GM12864 (cell line): ENCODE measurements at regions not wholly inside any gene's neighbourhood (a gene's known extent, or its start where the extent isn't known, plus 50 kb on each side); places are given as distances from the start of the nearest gene placed in this dataset.

Experiments used
- DNase-seq: peaks from one replicate; pipeline ENCODE4 v3.0.0-alpha.2; 2011; ENCODE audit warnings: low read depth
- H3K4me3 ChIP-seq: 2 replicates; pipeline ENCODE4 v1.5.1; 2011; ENCODE audit warnings: mild to moderate bottlenecking, low read depth, low read length, control low read depth
- CTCF ChIP-seq: IDR thresholded peaks from 2 replicates; pipeline ENCODE4 v1.5.1; 2011; ENCODE audit warnings: low read depth, mild to moderate bottlenecking, moderate library complexity, low read length, control low read depth, inconsistent platforms; ENCODE audit errors: missing control alignments

DNA sequence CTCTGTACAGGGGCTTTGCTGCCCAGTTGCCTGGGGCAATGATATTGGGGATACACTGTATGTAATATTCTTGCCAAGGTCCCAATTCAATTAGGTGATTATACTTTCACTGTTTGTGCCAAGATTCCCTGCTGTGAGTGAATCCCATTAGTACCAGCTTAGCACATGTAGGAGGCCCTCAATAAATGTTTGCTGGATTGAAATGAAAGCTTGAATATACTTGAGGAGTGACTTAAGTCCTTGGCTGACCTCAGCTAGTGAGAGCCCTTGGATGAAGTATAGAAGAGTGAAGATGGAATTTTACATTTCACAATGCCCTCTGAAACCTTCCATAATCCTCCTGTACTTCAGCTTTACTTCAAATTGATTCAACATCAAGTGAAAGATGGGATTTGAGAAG lies 102.9 kb downstream of the GATA6 start:
- no peak for TF ChIP-seq CTCF
- H3K4me3 ChIP-seq = no peak overlapping the region
- DNase-seq = no peak

DNA sequence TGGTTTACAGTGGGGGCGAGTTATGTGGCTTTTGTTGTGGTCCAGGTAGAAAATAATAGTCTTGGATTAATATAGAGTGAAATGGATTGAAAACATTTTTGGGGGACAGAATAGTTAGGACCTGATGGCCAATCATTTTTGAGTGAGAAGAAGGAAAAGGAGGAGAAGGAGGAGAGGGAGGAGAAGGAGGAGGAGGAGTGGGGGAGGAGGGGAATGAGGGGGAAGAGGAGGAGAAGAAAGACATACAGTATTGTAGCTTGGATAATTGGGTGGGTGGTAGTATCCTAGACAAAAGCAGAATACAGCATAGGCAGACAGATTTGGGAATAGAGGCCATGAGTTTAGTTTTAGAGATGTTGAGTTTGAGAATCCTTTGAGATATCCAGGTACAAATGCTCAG lies 101.6 kb downstream of the GATA6 start:
- DNase-seq = no peak
- TF ChIP-seq CTCF = no peak
- H3K4me3 ChIP-seq = no peak overlapping the region

DNA sequence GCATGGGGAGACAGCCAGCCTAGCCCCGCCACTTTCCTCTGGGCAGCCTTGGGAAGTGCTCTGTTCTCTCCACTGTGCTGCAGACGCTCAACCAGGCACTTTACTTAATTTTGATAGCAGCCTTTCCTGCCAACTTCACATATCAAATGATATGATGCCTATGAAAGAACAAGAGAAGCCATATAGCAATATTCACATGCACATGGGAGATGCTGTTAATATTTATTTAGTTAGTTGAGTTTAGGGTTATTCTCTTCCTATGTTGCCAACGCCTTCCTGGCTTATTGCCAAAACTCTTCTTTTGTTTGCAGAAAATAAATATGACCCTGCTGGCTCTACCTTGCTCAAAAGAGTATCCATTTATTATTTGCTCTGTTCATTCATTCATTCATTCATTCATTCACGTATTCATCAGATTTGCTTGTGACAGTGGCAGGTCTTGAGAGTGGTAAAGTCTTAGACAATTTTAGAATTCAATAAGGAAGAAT lies 99.3 kb downstream of the GATA6 start:
- no peak overlapping the region for H3K4me3 ChIP-seq
- no peak for TF ChIP-seq CTCF
- no peak for DNase-seq

GRCh38 chr18:22267697-22268096 lies 98.3 kb downstream of the GATA6 start:
- no peak for TF ChIP-seq CTCF
- H3K4me3 ChIP-seq = no peak overlapping the region
- DNase-seq = no peak

DNA sequence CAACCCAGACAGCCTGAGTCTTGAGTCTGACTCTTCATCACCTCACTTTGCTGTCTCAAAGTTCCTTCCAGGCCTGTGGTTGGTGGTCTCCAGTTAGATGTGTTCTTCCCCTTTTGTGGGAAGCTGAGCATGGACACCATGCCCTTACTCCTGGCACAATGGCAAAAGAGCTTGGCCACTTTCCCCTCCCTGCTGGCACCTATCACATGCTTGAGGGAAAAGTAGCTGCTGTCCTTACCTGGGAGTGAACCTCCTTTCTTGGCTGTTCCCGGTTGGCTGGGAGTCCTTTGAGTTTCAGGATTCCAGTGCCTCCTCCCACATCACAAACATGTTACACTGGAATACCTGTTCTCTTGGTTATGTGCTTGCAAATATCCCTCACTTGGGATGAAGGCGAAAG lies 97.8 kb downstream of the GATA6 start:
- DNase-seq = no peak
- H3K4me3 ChIP-seq = no peak overlapping the region
- no peak for TF ChIP-seq CTCF

GRCh38 chr18:22265838-22266237 lies 96.4 kb downstream of the GATA6 start:
- H3K4me3 ChIP-seq = no peak overlapping the region
- DNase-seq = no peak
- no peak for TF ChIP-seq CTCF

DNA sequence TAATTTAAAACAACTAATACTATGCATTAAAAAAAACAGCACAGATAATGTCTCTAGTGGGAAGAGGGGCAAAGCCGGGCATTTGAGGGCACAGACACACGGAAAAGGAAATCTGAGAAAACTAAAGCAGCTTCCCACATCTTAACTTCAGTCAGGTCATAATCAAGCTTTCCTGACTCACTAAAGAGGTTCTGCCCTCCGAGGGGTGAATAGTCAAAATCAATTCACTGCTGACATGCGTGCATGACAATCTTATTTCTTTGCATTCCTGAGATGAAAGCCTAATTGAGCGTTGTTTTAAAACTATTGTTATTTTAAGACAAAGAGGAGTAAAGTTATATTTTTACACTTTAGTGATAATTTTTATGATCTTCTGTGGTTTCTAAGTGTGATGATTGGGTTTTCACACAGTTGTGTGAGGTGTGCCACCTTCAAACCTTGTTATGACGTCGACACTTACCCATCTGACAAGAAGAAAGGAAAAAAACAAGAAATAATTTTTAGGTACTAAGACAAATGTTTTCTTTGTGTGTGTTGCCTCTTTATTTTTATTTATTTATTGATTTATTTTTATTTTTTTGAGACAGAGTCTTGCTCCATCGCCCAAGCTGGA lies 90.9 kb downstream of the GATA6 start:
- no peak overlapping the region for H3K4me3 ChIP-seq
- no peak for DNase-seq
- no peak for TF ChIP-seq CTCF
